SK-N-SH (cell line): ENCODE measurements at regions not wholly inside any gene's neighbourhood (a gene's known extent, or its start where the extent isn't known, plus 50 kb on each side); places are given as distances from the start of the nearest gene placed in this dataset.

ENCODE experiments used
- CTCF ChIA-PET: fragments of 300-600, 350-600 bp; formaldehyde crosslinking; extraction: SDS; loops from one replicate; lab custom pipeline; 2021; lab: Yijun Ruan, JAX
- POLR2A ChIA-PET: fragments of 350-600 bp; sonication (Branson Sonifier 250); formaldehyde crosslinking; extraction: SDS; loops from one replicate; lab custom pipeline; 2020; ENCODE audit warnings: antibody characterized with exemption, inconsistent platforms; lab: Yijun Ruan, JAX
- DNase-seq: peaks from one replicate; pipeline ENCODE4 v3.0.0; 2012
- H2AFZ ChIP-seq: fragments of 200-600 bp; sonication (generic); 2 replicates; pipeline ENCODE4 v1.8.1; 2016; ENCODE audit warnings: antibody characterized with exemption, mild to moderate bottlenecking, low read depth
- H3F3A ChIP-seq: fragments of 200-600 bp; sonication (generic); replicated peaks from 2 replicates; pipeline ENCODE3; 2016; ENCODE audit warnings: antibody characterized with exemption, mild to moderate bottlenecking; ENCODE audit not compliant: insufficient read depth
- H3K27ac ChIP-seq, 2 experiments: fragments of 200-500 bp in 1 of 2; fragments of 200-600 bp in 1 of 2; sonication (Bioruptor generic) in 1 of 2; sonication (generic), shearing (Covaris generic) in 1 of 2; 2 replicates each; pipeline versions ENCODE4 v1.5.1 to v1.6.1; 2014 to 2016; ENCODE audit warnings: low read depth in 2 of 2, inconsistent platforms in 1 of 2, low read length in 1 of 2, mild to moderate bottlenecking in 1 of 2, mixed read lengths in 1 of 2
- H3K27me3 ChIP-seq: fragments of 200-600 bp; sonication (generic), shearing (Covaris generic); 2 replicates; pipeline ENCODE4 v1.6.1; 2016; ENCODE audit warnings: mixed run types; ENCODE audit not compliant: insufficient read depth
- H3K36me3 ChIP-seq, 2 experiments: fragments of 200-500 bp in 1 of 2; fragments of 200-600 bp in 1 of 2; sonication (Bioruptor generic) in 1 of 2; sonication (generic) in 1 of 2; replicated peaks in 1 of 2; 2 replicates each; pipeline versions ENCODE3 to v1.5.1; 2014 to 2016; ENCODE audit warnings: low read length in 1 of 2, mild to moderate bottlenecking in 1 of 2; ENCODE audit not compliant: insufficient read depth in 2 of 2, control insufficient read depth in 1 of 2
- H3K4me1 ChIP-seq, 2 experiments: fragments of 200-500 bp in 1 of 2; fragments of 200-600 bp in 1 of 2; sonication (Bioruptor generic) in 1 of 2; sonication (generic), shearing (Covaris generic) in 1 of 2; 2 replicates each; pipeline versions ENCODE4 v1.5.1 to v1.6.1; 2014 to 2016; ENCODE audit warnings: low read depth in 1 of 2, low read length in 1 of 2, mixed run types in 1 of 2; ENCODE audit not compliant: insufficient read depth in 2 of 2, control insufficient read depth in 1 of 2
- H3K4me2 ChIP-seq: fragments of 200-600 bp; sonication (generic), shearing (Covaris generic); 2 replicates; pipeline ENCODE4 v1.6.1; 2017; ENCODE audit warnings: mixed run types
- H3K4me3 ChIP-seq, 2 experiments: fragments of 200-500 bp in 1 of 2; fragments of 200-600 bp in 1 of 2; sonication (Bioruptor generic) in 1 of 2; sonication (generic), shearing (Covaris generic) in 1 of 2; 2 replicates each; pipeline versions ENCODE4 v1.5.1 to v1.8.1; 2014 to 2016; ENCODE audit warnings: low read depth in 2 of 2, inconsistent platforms in 1 of 2, low read length in 1 of 2, mild to moderate bottlenecking in 1 of 2, mixed read lengths in 1 of 2, moderate library complexity in 1 of 2
- H3K79me2 ChIP-seq: fragments of 200-600 bp; sonication (generic); 2 replicates; pipeline ENCODE4 v1.8.1; 2017; ENCODE audit warnings: mild to moderate bottlenecking; ENCODE audit not compliant: insufficient read depth
- H3K9ac ChIP-seq: fragments of 200-600 bp; sonication (generic); 2 replicates; pipeline ENCODE4 v1.6.1; 2017; ENCODE audit warnings: mixed run types
- H3K9me2 ChIP-seq: fragments of 200-600 bp; sonication (generic); 2 replicates; pipeline ENCODE4 v1.6.1; 2017; ENCODE audit warnings: mixed run types
- H3K9me3 ChIP-seq: fragments of 200-600 bp; sonication (generic); 2 replicates; pipeline ENCODE4 v1.6.1; 2017; ENCODE audit warnings: mixed run types, mild to moderate bottlenecking, moderate library complexity
- H4K20me1 ChIP-seq: fragments of 200-600 bp; sonication (generic); 2 replicates; pipeline ENCODE4 v1.6.1; 2017; ENCODE audit warnings: mild to moderate bottlenecking, mixed run types; ENCODE audit not compliant: insufficient read depth
- CHD2 ChIP-seq: fragments of 150-350 bp; IDR thresholded peaks from 2 replicates; pipeline ENCODE4 v1.6.1; 2018; ENCODE audit warnings: low read length; ENCODE audit not compliant: partially characterized antibody
- CTCF ChIP-seq: fragments of 200-600 bp; sonication (generic); IDR thresholded peaks from 2 replicates; pipeline ENCODE4 v1.6.1; 2017; ENCODE audit warnings: antibody characterized with exemption, mild to moderate bottlenecking, moderate library complexity
- EP300 ChIP-seq, 2 experiments: IDR thresholded peaks; 2 replicates each; pipeline versions ENCODE4 v1.4.0 to v1.6.1; 2012; ENCODE audit warnings: borderline replicate concordance in 1 of 2, low read depth in 1 of 2, low read length in 1 of 2
- EZH2phosphoT487 ChIP-seq: fragments of 200-600 bp; sonication (generic); IDR thresholded peaks from 2 replicates; pipeline ENCODE4 v1.6.1; 2017; ENCODE audit warnings: low read depth, mixed run types, mild to moderate bottlenecking, antibody characterized with exemption, moderate library complexity, borderline replicate concordance
- FOSL2 ChIP-seq: IDR thresholded peaks from 2 replicates; pipeline ENCODE4 v1.4.0; 2012; ENCODE audit warnings: low read depth, mild to moderate bottlenecking, moderate library complexity, borderline replicate concordance
- FOXM1 ChIP-seq: IDR thresholded peaks from 2 replicates; pipeline ENCODE4 v1.4.0; 2012; ENCODE audit warnings: low read depth, mild to moderate bottlenecking
- JUND ChIP-seq: IDR thresholded peaks from 2 replicates; pipeline ENCODE4 v1.4.0; 2012
- MXI1 ChIP-seq: IDR thresholded peaks from 2 replicates; pipeline ENCODE4 v1.6.1; 2012; ENCODE audit warnings: mild to moderate bottlenecking, low read depth, low read length, improper control_type of control experiment
- NRF1 ChIP-seq: IDR thresholded peaks from 2 replicates; pipeline ENCODE4 v1.6.1; 2012; ENCODE audit warnings: low read depth, mild to moderate bottlenecking, low read length
- PBX3 ChIP-seq: IDR thresholded peaks from 2 replicates; pipeline ENCODE4; 2012
- POLR2AphosphoS5 ChIP-seq: IDR thresholded peaks from 2 replicates; pipeline ENCODE4 v1.6.1; 2012; ENCODE audit warnings: low read depth, low read length
- RAD21 ChIP-seq: IDR thresholded peaks from 2 replicates; pipeline ENCODE4 v1.6.1; 2012; ENCODE audit warnings: mild to moderate bottlenecking, low read length
- RCOR1 ChIP-seq: fragments of 150-350 bp; IDR thresholded peaks from 2 replicates; pipeline ENCODE4 v1.6.1; 2017; ENCODE audit warnings: antibody characterized with exemption, low read length
- RXRA ChIP-seq: IDR thresholded peaks from 2 replicates; pipeline ENCODE4 v1.4.0; 2012; ENCODE audit warnings: low read depth, mild to moderate bottlenecking, borderline replicate concordance
- SIN3A ChIP-seq: IDR thresholded peaks from 2 replicates; pipeline ENCODE4 v1.6.1; 2012; ENCODE audit warnings: low read depth, mild to moderate bottlenecking, low read length, moderate library complexity, borderline replicate concordance
- SMC3 ChIP-seq: IDR thresholded peaks from 2 replicates; pipeline ENCODE4 v1.6.1; 2012; ENCODE audit warnings: low read depth, low read length, improper control_type of control experiment
- TAF1 ChIP-seq: IDR thresholded peaks from 2 replicates; pipeline ENCODE4 v1.6.1; 2012; ENCODE audit warnings: low read depth, mild to moderate bottlenecking, low read length, moderate library complexity, borderline replicate concordance
- USF2 ChIP-seq: fragments of 150-350 bp; IDR thresholded peaks from 2 replicates; pipeline ENCODE4 v1.6.1; 2017; ENCODE audit warnings: antibody characterized with exemption, low read length, low read depth, borderline replicate concordance
- ZBTB33 ChIP-seq: IDR thresholded peaks from 2 replicates; pipeline ENCODE4 v1.4.0; 2012; ENCODE audit warnings: low read depth, borderline replicate concordance
- WGBS: methylation state at CpG from one replicate; pipeline ENCODE4 v1.1.6; 2017; ENCODE audit warnings: low lambda C conversion rate; 5-methylcytosine and 5-hydroxymethylcytosine counted together

DNA sequence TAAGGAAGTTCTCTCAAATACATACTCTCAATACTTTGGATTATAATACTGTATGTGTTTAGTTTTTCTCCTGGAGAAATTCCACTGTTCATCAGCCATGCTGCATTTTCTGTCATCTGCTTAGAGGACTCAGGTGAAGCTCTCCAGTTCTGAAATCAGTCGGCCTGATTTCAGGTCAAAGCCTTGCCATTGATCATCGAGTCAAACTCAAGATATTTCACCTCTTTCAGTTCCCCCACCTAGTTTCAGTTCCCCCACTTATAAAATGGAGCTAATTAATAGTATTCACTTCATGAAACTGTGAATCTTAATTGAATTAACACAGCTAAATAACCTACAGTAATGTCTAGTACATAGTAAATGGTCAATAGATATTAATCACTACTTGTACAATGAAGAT is 75.3 kb upstream of the L3MBTL4 start:
- CTCF ChIA-PET: no interaction called here
- no peak overlapping the region for H3K9ac ChIP-seq

DNA sequence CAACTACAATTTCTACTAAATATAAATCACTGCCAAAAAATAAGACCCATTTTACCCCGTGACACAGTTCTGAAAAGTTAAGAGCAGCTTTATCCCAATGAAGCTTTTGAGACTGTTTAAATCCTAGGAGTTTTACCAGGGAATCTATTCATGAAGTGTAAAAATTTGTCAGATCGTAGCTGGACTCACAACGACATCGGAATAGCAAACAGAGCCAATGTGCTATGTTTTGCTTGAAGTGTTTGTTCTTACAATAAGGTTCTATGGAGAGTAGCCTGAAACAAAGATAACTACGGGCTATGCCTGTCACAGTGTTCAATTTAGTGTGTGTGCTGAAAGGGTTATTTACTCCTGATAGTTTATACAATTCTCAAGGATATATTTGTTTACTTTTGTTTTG is 78.5 kb upstream of the L3MBTL4 start:
- no peaks in the 10 kb centered on the region for H3K27me3 ChIP-seq
- POLR2A ChIA-PET: no interaction called here
- no peaks in the 10 kb centered on the region for H3K36me3 ChIP-seq
- H3K4me3 ChIP-seq: no peak overlapping the region
- no peak overlapping the region for H2AFZ ChIP-seq
- H3K9me3 ChIP-seq: no peaks in the 10 kb centered on the region
- H3F3A ChIP-seq: no peaks in the 10 kb centered on the region
- peaks cover 0 to 5% of the 10 kb centered on the region in 2 experiments; a peak in 2 of 4 replicates for H3K4me1 ChIP-seq
- TF ChIP-seq POLR2AphosphoS5: no peak
- TF ChIP-seq RCOR1: no peak
- no peak for TF ChIP-seq FOSL2
- no peak for TF ChIP-seq EZH2phosphoT487
- TF ChIP-seq ZBTB33: no peak
- no peak for TF ChIP-seq SMC3
- TF ChIP-seq MXI1: no peak
- TF ChIP-seq FOXM1: no peak
- no peak for TF ChIP-seq RAD21
- no peak for TF ChIP-seq PBX3
- TF ChIP-seq JUND: no peak
- no peak for TF ChIP-seq SIN3A
- no peak for TF ChIP-seq CHD2
- TF ChIP-seq RXRA: no peak
- H3K9me2 ChIP-seq: no peaks in the 10 kb centered on the region
- no peaks in the 10 kb centered on the region for H4K20me1 ChIP-seq
- no peak overlapping the region for H3K9ac ChIP-seq
- 51% methylated on average over 5 of the region's 5 CpGs for WGBS
- H3K27ac ChIP-seq: no peak overlapping the region
- CTCF ChIA-PET: no interaction called here
- H3K4me2 ChIP-seq: no peak overlapping the region
- DNase-seq: no peak
- H3K79me2 ChIP-seq: no peaks in the 10 kb centered on the region

More for the DNA sequence above, 75.3 kb upstream of the L3MBTL4 start:
- WGBS: 46% methylated on average over 2 of the region's 2 CpGs
- POLR2A ChIA-PET: no interaction called here
- Histone ChIP-seq H4K20me1 (no peaks in the 10 kb centered on the region), H3F3A (no peaks in the 10 kb centered on the region), H3K36me3 (no peaks in the 10 kb centered on the region), H3K4me2 (no peak overlapping the region), H3K79me2 (no peaks in the 10 kb centered on the region), H3K9me2 (no peaks in the 10 kb centered on the region), H3K4me1 (no peaks in the 10 kb centered on the region), H3K9me3 (no peaks in the 10 kb centered on the region), H3K27me3 (no peaks in the 10 kb centered on the region), H3K27ac (no peak overlapping the region), H3K4me3 (no peak overlapping the region), H2AFZ (no peak overlapping the region)
- TF ChIP-seq USF2 (no peak), CTCF (no peak), RCOR1 (no peak), RXRA (no peak), EP300 (IDR thresholded peaks at IDR 0.05; ENCODE audit: borderline replicate concordance in 1 of 2, low read depth in 1 of 2, low read length in 1 of 2) (no peak), JUND (no peak), NRF1 (no peak), MXI1 (no peak), FOXM1 (no peak), TAF1 (no peak)
- no peak for DNase-seq
